ENCODE measurements at regions not wholly inside any gene's neighbourhood (a gene's known extent, or its start where the extent isn't known, plus 50 kb on each side); places are given as distances from the start of the nearest gene placed in this dataset.

GRCh38 chr6:139885909-139886308 lies 511.5 kb upstream of the CITED2 start:
- TF ChIP-seq EZH2phosphoT487 (IDR thresholded peaks at IDR 0.05; ENCODE audit: insufficient read depth, low read depth) = no peak
- TF ChIP-seq EZH2 (IDR thresholded peaks at IDR 0.05; ENCODE audit: insufficient read depth, poor library complexity, severe bottlenecking) = no peak

All from GM23248 (cell line).